ENCODE measurements at regions not wholly inside any gene's neighbourhood (a gene's known extent, or its start where the extent isn't known, plus 50 kb on each side); places are given as distances from the start of the nearest gene placed in this dataset.

DNA sequence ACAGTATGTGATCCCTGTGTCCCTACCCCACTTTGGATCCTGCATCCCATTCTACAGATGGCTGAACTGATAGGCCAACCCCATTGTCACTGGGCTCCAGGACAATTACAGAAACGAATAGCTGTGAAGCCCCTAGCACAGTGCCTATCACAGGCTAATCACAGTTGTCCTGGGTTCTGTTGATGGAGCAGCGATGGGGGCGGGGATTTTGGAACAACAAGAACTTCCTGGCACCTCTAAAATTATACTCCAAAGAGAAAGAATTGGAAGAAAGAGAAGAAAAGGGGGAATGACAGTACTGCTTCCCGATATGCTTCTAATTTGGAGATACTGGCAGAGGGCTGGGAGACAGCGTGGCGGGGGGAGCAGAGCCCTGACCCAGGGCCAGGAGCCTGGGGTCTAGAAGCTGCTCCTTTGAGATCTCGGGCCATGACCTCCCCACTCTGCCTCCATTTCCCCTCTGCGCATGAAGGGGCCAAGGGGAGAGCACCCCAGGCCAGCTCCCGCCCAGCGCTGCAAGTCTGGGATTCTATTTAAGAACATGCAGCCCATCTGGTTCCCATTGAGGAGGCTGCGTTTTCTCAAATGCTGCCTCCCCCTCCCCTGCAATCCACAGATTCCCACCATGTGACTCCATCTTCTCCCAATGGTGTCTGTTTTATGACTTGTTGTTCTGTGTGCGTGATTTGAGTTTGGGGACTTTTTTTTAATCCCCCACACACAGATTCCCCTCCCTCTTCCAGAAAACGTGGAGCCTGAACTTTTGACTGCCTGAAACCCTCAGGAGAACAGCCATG, 202.7 kb downstream of the CYP26B1 start:
- Histone ChIP-seq H3K4me2 (no peak overlapping the region), H4K20me1 (no peaks in the 10 kb centered on the region)
- TF ChIP-seq Cebpa-rat (IDR thresholded peaks at IDR 0.05): no peak

DNA sequence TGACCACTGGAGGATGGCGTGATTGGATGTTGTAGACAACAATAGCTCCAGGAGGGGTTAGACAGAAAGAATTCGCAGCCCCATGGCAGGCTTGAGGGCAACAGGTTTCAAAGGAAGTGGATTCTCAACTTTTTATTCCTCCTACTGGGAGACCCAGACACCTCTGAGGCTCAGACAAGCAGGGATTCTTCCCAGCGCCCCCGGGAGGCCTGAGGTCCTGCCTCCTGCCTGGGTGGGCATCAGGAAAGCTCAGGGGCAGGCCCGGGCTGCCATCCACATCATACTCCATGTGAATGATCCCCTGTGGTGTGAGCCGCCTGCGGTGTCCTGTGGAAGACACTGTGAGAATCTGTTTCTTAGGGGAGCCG, 203.5 kb downstream of the CYP26B1 start:
- H3K27me3 ChIP-seq: no peaks in the 10 kb centered on the region
- no peak for TF ChIP-seq Cebpa-rat (IDR thresholded peaks at IDR 0.05)
- peaks cover 15 to 54% (median 49%) of the 10 kb centered on the region in 10 experiments; a peak in 19 of 20 replicates for H3K4me1 ChIP-seq
- H4K20me1 ChIP-seq: no peaks in the 10 kb centered on the region
- H3K9me3 ChIP-seq (replicated peaks in 1 of 11): no peaks in the 10 kb centered on the region
- H3K4me3 ChIP-seq: no peak overlapping the region
- H3K36me3 ChIP-seq: no peaks in the 10 kb centered on the region
- H3K27ac ChIP-seq: no peak overlapping the region
- H3K9ac ChIP-seq: no peak overlapping the region
- peak overlapping the region in 8 of 11 experiments; percentile 76 to 96 (median 82); a peak in 14 of 22 replicates for H3K4me2 ChIP-seq

More for the DNA sequence above, 202.7 kb downstream of the CYP26B1 start:
- Histone ChIP-seq H3K4me1 (peaks cover 15 to 46% (median 40%) of the 10 kb centered on the region in 10 experiments; a peak in 19 of 20 replicates), H3K4me3 (no peak overlapping the region), H3K27ac (no peak overlapping the region), H3K27me3 (no peaks in the 10 kb centered on the region), H3K9ac (no peak overlapping the region), H3K9me3 (replicated peaks in 1 of 11) (no peaks in the 10 kb centered on the region), H3K36me3 (no peaks in the 10 kb centered on the region)

DNA sequence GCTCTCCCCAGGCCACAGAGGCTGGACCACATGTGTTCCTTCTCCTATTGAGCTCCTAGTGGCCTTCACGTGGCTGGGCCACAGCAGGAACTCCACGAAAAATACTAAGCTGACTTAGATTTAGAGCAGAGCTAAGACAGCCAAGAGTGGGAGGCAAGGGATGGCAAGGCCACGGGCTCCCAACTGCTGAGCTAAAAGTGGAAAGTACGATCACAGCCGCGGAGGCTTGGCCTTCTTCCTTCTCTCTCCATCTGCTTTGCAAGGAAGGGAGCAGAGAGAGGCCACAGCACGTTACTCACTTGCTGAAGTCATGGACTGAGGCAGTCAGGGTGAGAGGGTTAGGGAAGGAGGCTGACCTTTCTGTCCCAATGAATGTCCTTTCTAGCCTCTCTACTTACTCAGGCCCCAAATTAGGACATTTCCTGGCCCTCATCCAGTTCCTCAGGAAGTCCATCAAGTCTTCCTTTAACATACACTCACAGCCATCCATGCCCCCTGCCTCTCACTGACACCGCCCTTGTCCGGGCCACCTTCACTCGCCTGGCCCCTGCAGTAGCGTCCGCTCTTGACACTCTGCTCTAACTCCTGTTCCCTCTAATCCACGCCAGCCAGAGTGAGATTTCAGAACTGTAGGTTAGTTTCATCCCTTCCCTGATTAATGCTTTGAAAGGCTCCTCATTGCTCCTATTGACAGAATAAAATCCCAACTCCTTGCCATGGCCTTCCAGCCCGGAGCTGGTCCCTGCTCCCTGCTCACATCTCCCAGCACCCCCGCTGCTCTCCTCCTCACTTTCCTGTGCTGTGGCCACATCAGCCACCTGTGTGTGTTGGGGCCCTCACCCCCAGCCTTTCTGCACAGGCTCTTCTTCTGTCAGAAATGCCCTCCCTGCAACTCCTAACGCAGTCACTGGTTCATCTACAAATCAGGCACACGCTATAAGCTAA, 204.2 kb downstream of the CYP26B1 start:
- H3K4me2 ChIP-seq: peak overlapping the region in 9 of 11 experiments; percentile 48 to 96 (median 81); a peak in 19 of 22 replicates

DNA sequence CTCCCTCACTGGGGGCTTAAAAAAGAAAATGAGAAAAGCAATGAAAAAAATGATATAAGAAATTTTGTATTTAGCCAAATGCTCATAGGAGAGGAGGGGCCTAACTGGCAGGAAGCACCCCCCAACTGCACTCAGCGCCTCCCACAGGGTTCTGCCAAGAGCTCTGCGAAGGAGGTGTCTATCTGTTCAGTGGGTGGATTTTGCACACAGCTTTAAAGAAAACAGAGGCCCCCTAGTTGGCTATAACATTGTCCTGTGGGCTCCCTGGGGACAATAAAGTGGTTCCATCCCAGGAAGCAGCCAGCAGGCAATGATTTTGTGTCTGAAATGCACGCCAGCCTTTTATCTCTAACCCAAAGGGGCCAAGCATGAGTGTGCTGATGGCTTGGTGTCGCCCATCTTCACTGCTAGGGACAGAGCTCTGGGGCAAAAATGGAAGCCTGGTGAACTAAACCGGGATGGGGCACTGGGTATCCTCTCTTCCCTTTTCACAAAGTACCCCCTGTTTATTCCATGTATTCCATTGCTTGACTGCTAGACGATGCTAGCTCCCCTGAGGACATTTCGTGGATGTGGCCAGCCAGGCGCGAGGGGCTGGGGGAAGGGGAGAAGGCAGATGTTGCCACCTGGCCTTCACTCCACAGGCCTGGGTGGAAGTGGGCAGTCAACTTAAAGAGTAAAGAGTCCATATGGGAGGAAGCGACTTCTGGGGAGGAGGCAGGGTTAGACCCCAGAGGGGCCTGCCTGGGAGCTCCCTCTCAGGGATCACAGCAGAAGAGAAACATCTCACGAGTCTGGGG, 205.7 kb downstream of the CYP26B1 start:
- no peaks in the 10 kb centered on the region for H3K27me3 ChIP-seq
- H3K4me1 ChIP-seq: peaks cover 15 to 61% (median 54%) of the 10 kb centered on the region in 10 experiments; a peak in 19 of 20 replicates
- H4K20me1 ChIP-seq: no peaks in the 10 kb centered on the region
- TF ChIP-seq Cebpa-rat (IDR thresholded peaks at IDR 0.05): no peak
- H3K36me3 ChIP-seq: no peaks in the 10 kb centered on the region
- H3K9ac ChIP-seq: no peak overlapping the region; a peak in 1 of 22 replicates
- no peak overlapping the region for H3K4me3 ChIP-seq
- peak overlapping the region in 3 of 11 experiments; percentile 25 to 47 (median 42); a peak in 7 of 22 replicates for H3K27ac ChIP-seq
- no peaks in the 10 kb centered on the region for H3K9me3 ChIP-seq (replicated peaks in 1 of 11)
- peak overlapping the region; percentile 25 to 96 (median 78); a peak in 21 of 22 replicates for H3K4me2 ChIP-seq

More for the DNA sequence above, 204.2 kb downstream of the CYP26B1 start:
- Histone ChIP-seq H3K9ac (no peak overlapping the region), H3K4me1 (peaks cover 15 to 61% (median 54%) of the 10 kb centered on the region in 10 experiments; a peak in 19 of 20 replicates), H3K27me3 (no peaks in the 10 kb centered on the region), H3K4me3 (no peak overlapping the region), H3K36me3 (no peaks in the 10 kb centered on the region), H3K9me3 (replicated peaks in 1 of 11) (no peaks in the 10 kb centered on the region), H3K27ac (0 out of 22 replicates have a peak overlapping the region, but pooled peaks of 1 of the 11 experiments have one; percentile 18), H4K20me1 (no peaks in the 10 kb centered on the region)
- TF ChIP-seq Cebpa-rat (IDR thresholded peaks at IDR 0.05): no peak

DNA sequence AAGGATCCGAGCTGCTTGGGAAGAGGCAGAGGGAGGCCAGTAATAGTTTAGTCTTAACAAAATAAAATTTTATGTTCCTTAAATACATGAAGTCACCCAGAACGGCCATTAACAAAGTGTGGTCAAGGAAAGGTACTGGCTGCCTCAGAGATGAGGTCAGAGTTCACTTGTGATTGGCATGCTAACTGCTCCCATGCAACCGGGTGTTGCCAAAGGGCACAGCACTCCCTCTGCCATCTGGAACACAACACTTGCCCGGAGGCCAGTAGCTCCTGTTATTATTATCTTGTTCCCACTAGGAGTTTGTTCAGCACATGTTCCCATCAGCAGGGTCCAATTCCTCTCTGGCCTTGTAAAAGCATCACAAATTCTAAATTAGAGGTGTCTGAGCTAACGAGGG, 207.0 kb downstream of the CYP26B1 start:
- Histone ChIP-seq H3K4me3 (no peak overlapping the region), H3K4me2 (peak overlapping the region in 9 of 11 experiments; percentile 19 to 96 (median 81); a peak in 15 of 22 replicates)

DNA sequence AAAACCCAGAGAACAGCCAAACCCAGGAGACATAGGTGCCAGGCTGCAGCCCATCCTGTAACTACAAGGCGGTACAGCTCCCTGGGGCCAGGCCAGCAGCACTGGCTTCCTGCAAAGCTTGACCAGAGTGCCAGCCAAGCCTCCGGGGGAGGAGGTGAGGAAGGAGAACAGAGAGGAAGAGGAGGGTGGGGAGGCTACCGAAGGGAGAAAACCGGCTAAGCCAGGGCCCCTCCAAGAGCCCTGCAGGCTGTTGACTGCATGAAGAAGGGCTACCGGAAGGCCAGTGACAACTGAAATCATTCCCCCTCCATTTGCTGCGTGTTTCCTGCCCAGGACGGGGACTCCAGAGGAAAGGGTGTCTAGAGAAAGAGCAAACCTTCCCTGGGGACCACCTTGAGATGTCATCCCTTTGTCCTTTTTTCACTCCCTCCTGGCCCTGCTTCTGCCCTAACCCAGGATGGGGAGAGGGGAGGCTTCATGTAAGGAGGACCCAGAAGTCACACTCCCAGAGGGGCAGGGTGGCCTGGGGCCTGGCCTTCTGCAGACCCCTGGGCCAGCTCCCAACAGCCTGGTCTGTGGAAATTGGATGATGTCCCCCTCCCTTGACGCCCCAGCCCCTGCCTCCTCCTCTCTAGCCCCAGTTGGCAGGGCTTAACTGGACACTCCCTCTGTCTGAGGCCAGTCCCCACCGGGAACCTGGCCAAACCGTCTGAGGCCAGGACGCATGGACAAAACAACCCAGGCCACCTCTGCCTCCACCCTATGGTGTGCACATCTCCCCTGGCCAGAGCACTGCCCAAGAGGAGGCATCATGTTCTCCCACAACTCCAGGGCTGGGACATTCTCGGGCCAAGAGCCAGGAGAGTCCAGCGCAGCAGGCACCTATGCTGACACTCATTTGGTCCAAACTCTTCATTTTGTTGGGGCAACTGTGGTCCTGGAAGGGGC, 207.8 kb downstream of the CYP26B1 start:
- peak overlapping the region in 9 of 11 experiments; percentile 3 to 96 (median 81); a peak in 17 of 22 replicates for H3K4me2 ChIP-seq
- peaks cover 15 to 60% (median 54%) of the 10 kb centered on the region in 10 experiments; a peak in 19 of 20 replicates for H3K4me1 ChIP-seq
- no peak for TF ChIP-seq Cebpa-rat (IDR thresholded peaks at IDR 0.05)
- H3K9me3 ChIP-seq (replicated peaks in 1 of 11): no peaks in the 10 kb centered on the region
- no peak overlapping the region; a peak in 1 of 20 replicates for H3K4me3 ChIP-seq
- H4K20me1 ChIP-seq: no peaks in the 10 kb centered on the region
- H3K36me3 ChIP-seq: no peaks in the 10 kb centered on the region
- H3K9ac ChIP-seq: no peak overlapping the region
- no peak overlapping the region for H3K27ac ChIP-seq
- no peaks in the 10 kb centered on the region for H3K27me3 ChIP-seq

More for the DNA sequence above, 207.0 kb downstream of the CYP26B1 start:
- Histone ChIP-seq H4K20me1 (no peaks in the 10 kb centered on the region), H3K27me3 (no peaks in the 10 kb centered on the region), H3K4me1 (peaks cover 15 to 60% (median 54%) of the 10 kb centered on the region in 10 experiments; a peak in 19 of 20 replicates), H3K9me3 (replicated peaks in 1 of 11) (no peaks in the 10 kb centered on the region), H3K9ac (no peak overlapping the region), H3K27ac (no peak overlapping the region), H3K36me3 (no peaks in the 10 kb centered on the region)
- no peak for TF ChIP-seq Cebpa-rat (IDR thresholded peaks at IDR 0.05)

DNA sequence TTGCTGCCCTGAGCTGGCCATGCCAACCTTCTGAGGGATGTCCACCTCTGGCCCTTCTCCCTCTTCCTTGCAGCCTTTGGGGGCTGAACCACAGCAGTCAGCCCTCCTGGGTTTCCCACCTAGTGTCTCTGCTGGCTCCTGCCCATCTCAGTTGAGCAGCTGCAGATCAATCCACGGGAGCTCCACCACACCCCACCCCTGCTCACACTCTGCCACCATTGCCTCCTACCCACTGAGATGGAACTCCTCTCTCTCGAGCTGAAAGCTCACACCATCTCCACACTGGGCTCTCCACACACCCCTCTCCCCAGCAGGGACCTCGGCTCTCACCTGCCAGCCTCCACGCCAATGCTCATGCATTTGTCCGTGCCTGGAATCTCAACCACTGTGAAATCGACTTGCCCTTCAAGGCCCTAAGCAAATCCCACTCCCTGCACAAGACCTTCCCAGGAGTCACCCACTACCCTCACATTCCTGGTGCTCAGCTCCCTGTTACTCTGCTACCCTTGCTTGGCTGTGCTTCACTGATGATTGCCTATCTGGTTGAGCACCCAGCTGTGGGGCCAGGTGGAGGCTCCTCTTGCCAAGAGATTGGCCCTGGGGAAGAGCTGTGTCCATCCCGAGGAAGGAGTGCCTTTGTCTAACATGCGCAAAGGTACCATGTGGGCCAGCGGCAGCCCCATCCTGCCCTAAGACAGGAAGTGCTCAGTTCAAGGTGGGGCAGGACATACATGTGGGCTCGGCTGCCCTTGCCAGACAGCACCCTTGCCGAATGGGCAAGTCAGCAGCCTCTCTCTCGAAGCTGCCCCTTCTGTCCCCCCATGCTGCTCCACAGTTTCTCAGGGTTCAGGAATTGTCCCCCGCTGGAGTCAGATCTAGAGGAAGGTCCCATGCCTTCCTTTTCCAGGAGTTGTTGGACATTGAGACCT, 208.7 kb downstream of the CYP26B1 start:
- no peak for TF ChIP-seq Cebpa-rat (IDR thresholded peaks at IDR 0.05)
- Histone ChIP-seq H3K4me2 (peak overlapping the region in 8 of 11 experiments; percentile 76 to 96 (median 82); a peak in 17 of 22 replicates), H4K20me1 (no peaks in the 10 kb centered on the region), H3K27ac (no peak overlapping the region), H3K4me1 (peaks cover 15 to 56% (median 53%) of the 10 kb centered on the region in 10 experiments; a peak in 19 of 20 replicates), H3K27me3 (no peaks in the 10 kb centered on the region), H3K36me3 (no peaks in the 10 kb centered on the region), H3K9me3 (replicated peaks in 1 of 11) (no peaks in the 10 kb centered on the region), H3K4me3 (no peak overlapping the region), H3K9ac (no peak overlapping the region)

Measured in BLaER1 treated with 17β-estradiol and CSF1 and Interleukin-3, amounts not matched to agents 10 nM and 100 nM (cell line).